Bronchial epithelial cell (primary cell): ENCODE measurements at regions not wholly inside any gene's neighbourhood (a gene's known extent, or its start where the extent isn't known, plus 50 kb on each side); places are given as distances from the start of the nearest gene placed in this dataset.

Experiments
- DNase-seq: peaks from one replicate; pipeline ENCODE4 v3.0.0-alpha.2; 2010; ENCODE audit warnings: low read depth
- FAIRE-seq: peaks from 2 replicates; lab custom pipeline; 2011; peaks lifted over from hg19 to GRCh38; lab: Jason Lieb, UNC
- H3K27me3 ChIP-seq: 2 replicates; pipeline ENCODE4 v1.5.1; 2011; ENCODE audit warnings: low read length; ENCODE audit not compliant: control insufficient read depth, insufficient read depth
- H3K36me3 ChIP-seq: 2 replicates; pipeline ENCODE4 v1.5.1; 2011; ENCODE audit warnings: low read length; ENCODE audit not compliant: control insufficient read depth, insufficient read depth
- H3K4me3 ChIP-seq: 2 replicates; pipeline ENCODE4 v1.5.1; 2011; ENCODE audit warnings: mild to moderate bottlenecking, low read depth, low read length, control low read depth
- TF ChIP-seq, protein P1 (sequence below): IDR thresholded peaks from 2 replicates; pipeline ENCODE4 v1.5.1; 2011; ENCODE audit warnings: mild to moderate bottlenecking, moderate library complexity, low read length, control low read depth, inconsistent platforms; ENCODE audit not compliant: insufficient read depth, severe bottlenecking

- FAIRE-seq (no peak), DNase-seq (no peak)
- Histone ChIP-seq H3K4me3 (no peak overlapping the region), H3K36me3 (no peaks in the 10 kb centered on the region), H3K27me3 (no peaks in the 10 kb centered on the region)
- TF ChIP-seq, protein P1, sequence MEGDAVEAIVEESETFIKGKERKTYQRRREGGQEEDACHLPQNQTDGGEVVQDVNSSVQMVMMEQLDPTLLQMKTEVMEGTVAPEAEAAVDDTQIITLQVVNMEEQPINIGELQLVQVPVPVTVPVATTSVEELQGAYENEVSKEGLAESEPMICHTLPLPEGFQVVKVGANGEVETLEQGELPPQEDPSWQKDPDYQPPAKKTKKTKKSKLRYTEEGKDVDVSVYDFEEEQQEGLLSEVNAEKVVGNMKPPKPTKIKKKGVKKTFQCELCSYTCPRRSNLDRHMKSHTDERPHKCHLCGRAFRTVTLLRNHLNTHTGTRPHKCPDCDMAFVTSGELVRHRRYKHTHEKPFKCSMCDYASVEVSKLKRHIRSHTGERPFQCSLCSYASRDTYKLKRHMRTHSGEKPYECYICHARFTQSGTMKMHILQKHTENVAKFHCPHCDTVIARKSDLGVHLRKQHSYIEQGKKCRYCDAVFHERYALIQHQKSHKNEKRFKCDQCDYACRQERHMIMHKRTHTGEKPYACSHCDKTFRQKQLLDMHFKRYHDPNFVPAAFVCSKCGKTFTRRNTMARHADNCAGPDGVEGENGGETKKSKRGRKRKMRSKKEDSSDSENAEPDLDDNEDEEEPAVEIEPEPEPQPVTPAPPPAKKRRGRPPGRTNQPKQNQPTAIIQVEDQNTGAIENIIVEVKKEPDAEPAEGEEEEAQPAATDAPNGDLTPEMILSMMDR, result no peak
These were observed 93.0 kb upstream of the C2CD4B start for GRCh38 chr15:62257996-62258521.

- peak; percentile 8 for DNase-seq
- TF ChIP-seq, protein P1, result no peak
- Histone ChIP-seq H3K27me3 (no peaks in the 10 kb centered on the region), H3K4me3 (no peak overlapping the region), H3K36me3 (no peaks in the 10 kb centered on the region)
- FAIRE-seq, result peak; percentile 7
These were observed 97.3 kb upstream of the C2CD4B start for GRCh38 chr15:62262305-62262941.

- DNase-seq (no peak), FAIRE-seq (no peak)
- H3K27me3 ChIP-seq, result no peaks in the 10 kb centered on the region
- TF ChIP-seq, protein P1, result no peak
- H3K4me3 ChIP-seq, result no peak overlapping the region
- no peaks in the 10 kb centered on the region for H3K36me3 ChIP-seq
These were observed 99.1 kb upstream of the C2CD4B start for GRCh38 chr15:62264196-62264595.

DNA sequence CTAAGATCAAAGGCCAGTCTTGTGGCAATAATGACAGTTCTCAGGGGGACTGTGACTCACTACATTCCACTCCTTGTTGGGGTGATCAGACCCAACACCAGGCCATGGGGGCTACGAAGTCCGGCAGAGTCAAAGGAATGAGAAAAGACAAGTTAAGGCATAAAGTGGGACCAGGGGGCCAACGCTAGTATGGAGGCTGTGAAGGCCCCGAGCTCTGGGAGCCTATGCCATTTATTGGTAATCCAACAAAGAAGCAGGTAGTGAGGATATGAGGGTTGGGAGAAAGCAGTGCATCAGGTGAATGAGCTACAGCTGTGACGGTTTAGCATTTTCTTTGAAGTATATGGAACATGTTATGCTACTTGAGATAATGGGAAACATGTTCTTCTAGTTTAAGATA lies 104.4 kb upstream of the C2CD4B start:
- no peak for FAIRE-seq
- H3K36me3 ChIP-seq, result no peaks in the 10 kb centered on the region
- TF ChIP-seq, protein P1, result no peak
- H3K4me3 ChIP-seq, result no peak overlapping the region
- no peaks in the 10 kb centered on the region for H3K27me3 ChIP-seq
- no peak for DNase-seq

- H3K4me3 ChIP-seq, result no peak overlapping the region
- DNase-seq (no peak), FAIRE-seq (no peak)
- TF ChIP-seq, protein P1, result no peak
- H3K27me3 ChIP-seq, result no peaks in the 10 kb centered on the region
- no peaks in the 10 kb centered on the region for H3K36me3 ChIP-seq
These were observed 105.3 kb upstream of the C2CD4B start for GRCh38 chr15:62270216-62270921.
